IMR-90 (cell line): ENCODE measurements at regions not wholly inside any gene's neighbourhood (a gene's known extent, or its start where the extent isn't known, plus 50 kb on each side); places are given as distances from the start of the nearest gene placed in this dataset.

Experiments used
- POLR2A ChIP-seq: IDR thresholded peaks from 2 replicates; pipeline ENCODE4 v1.6.1; 2012; ENCODE audit warnings: mild to moderate bottlenecking, low read depth, low read length
- RCOR1 ChIP-seq: IDR thresholded peaks from 2 replicates; pipeline ENCODE4 v1.6.1; 2012; ENCODE audit warnings: mild to moderate bottlenecking, low read length, improper control_type of control experiment; ENCODE audit not compliant: insufficient replicate concordance
- USF2 ChIP-seq: fragments of 150-350 bp; IDR thresholded peaks from 2 replicates; pipeline ENCODE4 v1.6.1; 2017; ENCODE audit warnings: mild to moderate bottlenecking, antibody characterized with exemption, low read length, low read depth

- no peak for TF ChIP-seq POLR2A
- TF ChIP-seq USF2: no peak
- TF ChIP-seq RCOR1: no peak
Measured at GRCh38 chr6:134400941-134401340, 83.0 kb upstream of the SGK1 start.
